ENCODE measurements at regions not wholly inside any gene's neighbourhood (a gene's known extent, or its start where the extent isn't known, plus 50 kb on each side); places are given as distances from the start of the nearest gene placed in this dataset.

DNA sequence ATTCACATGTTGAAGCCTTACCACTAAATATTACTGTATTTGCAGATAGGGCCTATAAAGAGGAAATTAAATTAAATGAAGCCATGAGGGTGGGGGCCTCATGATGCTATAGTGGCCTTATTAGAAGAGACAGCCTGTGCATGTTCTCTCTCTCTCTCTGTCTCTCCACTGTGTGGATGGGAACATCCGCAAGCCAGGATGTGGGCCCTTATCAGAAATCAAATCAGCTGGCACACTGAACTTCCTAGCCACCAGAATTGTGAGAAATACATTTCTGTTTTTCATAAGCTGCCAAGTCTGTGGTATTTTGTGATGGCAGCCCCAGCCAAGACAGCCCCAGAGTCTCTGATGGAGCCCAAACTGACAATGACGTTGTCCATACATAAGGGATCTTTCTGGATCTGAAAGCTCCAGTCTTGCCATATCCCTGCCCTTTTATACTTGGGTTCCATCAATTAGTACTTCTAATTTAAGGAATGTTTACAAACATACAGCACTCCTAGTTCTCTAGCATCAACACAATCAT, 300.5 kb upstream of the ATP10B start:
- TF ChIP-seq, protein P1, sequence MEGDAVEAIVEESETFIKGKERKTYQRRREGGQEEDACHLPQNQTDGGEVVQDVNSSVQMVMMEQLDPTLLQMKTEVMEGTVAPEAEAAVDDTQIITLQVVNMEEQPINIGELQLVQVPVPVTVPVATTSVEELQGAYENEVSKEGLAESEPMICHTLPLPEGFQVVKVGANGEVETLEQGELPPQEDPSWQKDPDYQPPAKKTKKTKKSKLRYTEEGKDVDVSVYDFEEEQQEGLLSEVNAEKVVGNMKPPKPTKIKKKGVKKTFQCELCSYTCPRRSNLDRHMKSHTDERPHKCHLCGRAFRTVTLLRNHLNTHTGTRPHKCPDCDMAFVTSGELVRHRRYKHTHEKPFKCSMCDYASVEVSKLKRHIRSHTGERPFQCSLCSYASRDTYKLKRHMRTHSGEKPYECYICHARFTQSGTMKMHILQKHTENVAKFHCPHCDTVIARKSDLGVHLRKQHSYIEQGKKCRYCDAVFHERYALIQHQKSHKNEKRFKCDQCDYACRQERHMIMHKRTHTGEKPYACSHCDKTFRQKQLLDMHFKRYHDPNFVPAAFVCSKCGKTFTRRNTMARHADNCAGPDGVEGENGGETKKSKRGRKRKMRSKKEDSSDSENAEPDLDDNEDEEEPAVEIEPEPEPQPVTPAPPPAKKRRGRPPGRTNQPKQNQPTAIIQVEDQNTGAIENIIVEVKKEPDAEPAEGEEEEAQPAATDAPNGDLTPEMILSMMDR (IDR thresholded peaks at IDR 0.05 in 8 of 11, conservative IDR thresholded peaks at IDR 0.05 in 3 of 11), result no peak
- no peak for TF ChIP-seq POLR2A (IDR thresholded peaks at IDR 0.05)

Measured in spleen (tissue), 7 donors.